ENCODE measurements at regions not wholly inside any gene's neighbourhood (a gene's known extent, or its start where the extent isn't known, plus 50 kb on each side); places are given as distances from the start of the nearest gene placed in this dataset.

- DNase-seq (ENCODE audit: low read depth), result no peak
These were observed 174.4 kb upstream of the APCDD1 start for GRCh38 chr18:10279905-10280644.

DNA sequence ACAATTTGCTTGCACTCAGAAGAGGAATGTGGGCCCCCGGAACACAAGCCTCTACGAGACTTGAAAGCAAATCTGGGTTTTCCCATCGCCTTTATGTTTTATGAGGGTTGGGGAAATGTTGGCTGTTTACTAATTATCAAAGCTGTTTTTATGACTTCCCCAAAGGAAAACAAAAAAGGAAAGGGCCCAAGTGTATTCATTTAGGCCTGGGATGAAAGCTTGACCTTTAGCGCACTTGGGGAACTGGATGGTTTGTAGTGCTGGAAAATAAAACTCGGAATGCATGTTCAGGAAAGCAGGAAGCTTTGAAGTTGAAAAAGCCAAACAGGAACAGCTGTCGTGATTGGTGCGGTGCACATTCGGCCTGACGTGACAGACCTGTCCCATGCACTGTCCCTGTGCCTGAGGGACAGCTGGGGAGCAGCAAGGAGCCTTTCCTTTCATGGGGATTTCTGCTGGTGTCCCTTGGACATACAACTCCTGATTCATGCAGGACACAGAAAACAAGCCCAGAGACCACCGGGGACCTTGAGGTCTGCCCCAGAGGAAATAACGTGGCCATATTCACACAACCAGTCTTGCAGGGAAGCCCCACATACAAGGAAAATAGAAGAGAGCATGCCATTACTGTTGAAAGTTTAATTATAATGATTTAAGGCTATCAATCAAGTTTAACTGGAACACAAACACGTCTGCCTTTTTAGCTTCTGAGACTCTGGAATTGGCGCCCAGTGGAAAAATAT, 169.7 kb upstream of the APCDD1 start:
- DNase-seq (ENCODE audit: low read depth), result no peak

- no peak for DNase-seq (ENCODE audit: low read depth)
These were observed 169.2 kb upstream of the APCDD1 start for GRCh38 chr18:10285283-10285640.

GRCh38 chr18:10286580-10287150, 167.8 kb upstream of the APCDD1 start:
- no peak for DNase-seq (ENCODE audit: low read depth)

- no peak for DNase-seq (ENCODE audit: low read depth)
These were observed 165.2 kb upstream of the APCDD1 start for GRCh38 chr18:10289251-10289650.

- DNase-seq (ENCODE audit: low read depth), result no peak
These were observed 164.3 kb upstream of the APCDD1 start for GRCh38 chr18:10289951-10290637.

DNA sequence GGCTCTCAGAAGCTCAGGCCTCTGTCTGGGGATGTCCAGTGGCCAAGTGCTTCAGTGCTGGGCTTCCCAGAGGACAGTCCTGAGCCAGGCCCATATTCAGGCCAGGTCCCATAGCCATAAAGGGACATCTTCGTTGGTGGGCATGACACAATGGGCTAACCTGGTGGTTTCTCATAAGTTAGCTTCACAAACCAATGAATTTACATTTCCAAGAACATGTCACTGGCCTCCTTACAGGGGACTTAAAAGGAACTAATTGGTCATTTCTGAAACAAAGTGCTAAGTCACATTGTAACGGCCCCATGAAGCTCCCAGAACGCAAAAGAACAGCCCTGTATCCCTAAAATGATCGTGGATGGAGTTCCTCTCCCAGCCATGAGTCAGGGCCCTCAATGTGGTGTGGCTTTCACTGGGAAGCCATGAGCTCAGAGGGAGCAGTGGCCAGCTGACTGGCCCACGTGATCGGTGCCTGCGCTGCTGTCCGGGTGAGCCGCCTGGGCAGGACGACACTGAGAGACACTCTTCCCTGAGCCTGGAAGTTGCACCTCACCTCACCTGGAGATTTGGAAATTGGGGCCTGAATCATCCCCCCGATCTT, 163.7 kb upstream of the APCDD1 start:
- no peak for DNase-seq (ENCODE audit: low read depth)

DNA sequence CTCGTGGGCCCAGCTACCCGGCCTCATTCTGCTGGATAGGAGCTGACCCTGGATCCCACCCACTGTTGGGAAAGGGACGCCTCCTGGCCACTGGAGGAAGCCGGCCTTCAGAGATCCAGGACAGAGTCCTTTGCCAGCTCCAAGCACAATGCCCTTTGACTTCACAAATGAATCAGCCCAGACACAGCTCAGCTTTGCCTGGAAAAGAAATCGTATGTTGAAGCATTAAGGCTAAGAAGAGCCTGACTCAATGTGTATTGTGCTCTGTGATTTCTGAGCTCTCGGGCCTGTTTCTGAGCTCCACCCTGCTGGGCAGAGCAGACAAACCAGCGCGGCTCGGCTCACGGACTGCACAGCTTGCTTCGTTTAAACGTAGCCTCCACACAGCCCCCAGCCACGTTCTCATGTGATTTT, 162.9 kb upstream of the APCDD1 start:
- DNase-seq (ENCODE audit: low read depth), result no peak

- no peak for DNase-seq (ENCODE audit: low read depth)
These were observed 160.5 kb upstream of the APCDD1 start for GRCh38 chr18:10293966-10294365.

- DNase-seq (ENCODE audit: low read depth), result no peak
These were observed 158.7 kb upstream of the APCDD1 start for GRCh38 chr18:10295751-10296150.

DNA sequence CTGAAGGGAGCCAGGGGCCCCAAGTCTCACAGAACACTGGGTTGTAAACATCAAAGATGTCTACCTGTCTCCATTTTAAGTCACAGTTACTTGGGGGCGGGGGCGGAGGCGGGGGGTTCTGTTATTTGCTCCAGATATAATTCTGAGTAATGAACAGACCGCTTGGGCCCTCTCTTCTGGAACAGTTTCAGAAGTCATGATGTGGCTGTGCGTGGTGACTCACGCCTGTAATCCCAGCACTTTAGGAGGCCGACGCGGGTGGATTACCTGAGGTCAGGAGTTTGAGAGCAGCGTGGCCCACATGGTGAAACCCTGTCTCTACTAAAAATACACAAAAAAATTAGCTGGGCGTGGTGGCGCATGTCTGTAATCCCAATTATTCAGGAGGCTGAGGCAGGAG, 157.9 kb upstream of the APCDD1 start:
- no peak for DNase-seq (ENCODE audit: low read depth)

DNA sequence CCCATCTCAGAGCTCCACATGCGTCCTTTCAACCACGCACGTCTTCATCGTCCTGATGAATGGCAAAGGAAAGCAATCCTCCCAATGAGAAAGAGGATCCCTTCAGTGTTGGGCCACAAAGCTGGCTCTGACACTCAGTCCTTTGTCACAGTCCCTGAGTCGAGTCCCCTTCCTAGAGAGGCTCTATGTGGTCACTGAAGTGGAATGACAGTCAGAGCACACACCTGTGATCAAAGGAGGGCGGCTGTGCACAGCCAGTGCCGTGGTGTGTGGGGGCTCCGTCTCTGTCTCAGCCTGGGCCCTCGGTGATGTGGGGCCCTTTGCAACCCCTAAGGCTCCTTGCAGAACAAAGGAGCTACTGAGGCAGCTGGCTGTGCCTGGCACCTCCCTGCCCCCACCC, 157.3 kb upstream of the APCDD1 start:
- DNase-seq (ENCODE audit: low read depth), result no peak

DNA sequence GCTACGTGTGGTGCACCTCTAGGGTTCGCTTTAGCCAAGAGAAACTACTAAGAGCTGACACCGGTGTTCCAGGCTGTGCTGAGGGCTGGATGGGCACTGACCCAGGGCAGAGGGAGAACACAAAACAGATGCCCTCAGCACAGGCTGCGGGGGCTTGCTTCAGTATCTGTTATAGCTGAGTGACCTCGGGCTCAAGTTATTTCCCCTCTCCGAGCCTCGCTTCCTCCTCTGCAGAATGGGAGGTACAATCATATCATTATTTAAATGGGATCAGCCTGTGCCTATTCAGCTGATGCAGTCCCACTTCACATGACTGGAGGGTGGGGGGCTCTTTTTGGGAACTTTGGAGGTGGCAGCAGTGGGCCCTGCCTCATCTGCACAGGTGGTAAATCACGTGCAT, 156.1 kb upstream of the APCDD1 start:
- DNase-seq (ENCODE audit: low read depth), result no peak

- DNase-seq (ENCODE audit: low read depth), result no peak
These were observed 154.8 kb upstream of the APCDD1 start for GRCh38 chr18:10299643-10300042.

DNA sequence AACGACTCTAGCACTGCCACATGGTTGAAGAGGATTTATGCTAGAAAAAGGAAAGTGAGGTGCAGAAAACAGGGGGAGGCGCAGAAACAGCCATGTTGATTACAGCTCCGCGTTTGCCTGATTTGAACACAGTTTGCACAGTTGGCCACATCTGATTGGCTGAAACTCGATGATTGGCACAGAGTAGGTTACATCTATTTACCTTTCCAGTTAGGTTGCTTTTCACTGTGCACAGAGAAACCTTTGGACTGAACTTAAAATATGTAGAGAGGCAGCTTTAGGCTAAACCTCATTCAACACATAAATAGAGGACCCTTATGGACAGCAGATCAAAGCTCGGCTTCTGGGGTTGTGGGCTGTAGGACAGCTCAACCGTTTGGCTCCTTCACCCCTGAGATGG, 153.7 kb upstream of the APCDD1 start:
- no peak for DNase-seq (ENCODE audit: low read depth)

DNA sequence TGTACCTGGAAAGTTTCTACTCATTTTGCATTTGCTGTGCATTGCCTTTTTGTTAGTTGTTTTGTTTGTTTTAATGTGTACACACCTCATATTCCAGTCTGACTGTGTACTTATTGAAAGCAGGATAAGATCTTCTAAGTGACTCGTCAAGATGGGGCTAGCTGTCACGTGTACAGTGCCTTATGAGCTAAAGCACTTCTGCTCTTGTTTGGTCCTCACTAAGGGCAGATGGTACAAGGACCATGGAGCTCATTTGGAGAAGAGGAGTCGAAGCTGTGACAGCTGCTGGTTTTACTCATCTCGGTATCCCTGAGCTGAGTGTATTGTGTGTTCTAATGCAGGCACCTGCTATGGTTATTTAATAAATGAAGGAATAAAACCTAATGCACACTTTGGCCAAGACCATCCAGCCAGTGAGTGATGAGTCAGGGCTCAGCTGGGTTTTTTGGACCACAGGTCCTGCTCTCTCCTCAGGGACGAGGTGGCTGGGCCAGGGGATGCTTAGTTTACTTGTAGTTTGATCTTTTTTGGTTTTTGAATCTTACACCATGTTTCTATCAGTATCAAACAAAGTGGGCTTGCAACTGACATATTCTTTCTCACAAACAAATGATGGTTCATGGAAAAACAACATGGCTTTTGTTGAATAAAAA, 152.5 kb upstream of the APCDD1 start:
- DNase-seq (ENCODE audit: low read depth), result no peak

GRCh38 chr18:10303171-10303570, 151.3 kb upstream of the APCDD1 start:
- no peak for DNase-seq (ENCODE audit: low read depth)

GRCh38 chr18:10304853-10305252, 149.6 kb upstream of the APCDD1 start:
- no peak for DNase-seq (ENCODE audit: low read depth)

- no peak for DNase-seq (ENCODE audit: low read depth)
These were observed 147.7 kb upstream of the APCDD1 start for GRCh38 chr18:10306779-10307178.

DNA sequence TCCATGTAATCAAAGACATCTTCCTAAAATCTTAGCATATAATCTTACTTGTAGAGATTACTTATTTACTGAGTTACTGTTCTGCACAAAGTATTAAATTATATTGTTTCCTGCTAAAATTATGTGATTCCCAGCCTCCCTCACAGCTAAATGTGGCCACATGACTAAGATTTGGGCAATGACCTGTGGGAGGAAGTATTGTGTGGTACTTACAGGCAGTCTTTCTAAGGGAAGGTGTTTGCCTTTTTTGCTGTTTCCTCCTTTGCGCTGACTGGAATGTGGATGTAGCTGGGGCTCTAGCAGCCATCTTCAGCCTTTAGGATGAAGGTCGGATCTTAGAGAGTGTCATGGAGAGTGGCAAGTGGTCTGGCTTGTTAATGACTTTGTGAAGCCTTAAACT, 146.3 kb upstream of the APCDD1 start:
- DNase-seq (ENCODE audit: low read depth), result no peak

DNA sequence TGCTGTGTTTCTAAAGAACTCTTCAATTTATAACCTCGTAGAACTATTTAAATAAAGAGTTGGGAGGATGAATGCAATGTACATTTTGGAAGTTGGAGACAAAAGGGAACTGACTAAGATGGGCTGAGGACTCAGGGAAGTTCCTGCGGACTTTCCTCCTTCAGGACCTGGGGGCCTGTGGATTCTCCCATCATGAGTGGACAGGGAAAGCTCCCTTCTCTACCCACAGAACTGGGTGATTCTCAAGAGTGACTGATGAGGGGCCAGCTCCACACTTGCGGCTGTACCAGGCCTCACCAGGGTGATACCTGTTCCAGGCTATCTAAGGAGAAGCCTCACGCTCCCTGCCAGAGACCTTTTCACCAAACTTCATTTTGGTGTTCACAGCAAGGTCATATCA, 143.8 kb upstream of the APCDD1 start:
- no peak for DNase-seq (ENCODE audit: low read depth)
